Gastrocnemius medialis (tissue), 4 donors: ENCODE measurements at regions not wholly inside any gene's neighbourhood (a gene's known extent, or its start where the extent isn't known, plus 50 kb on each side); places are given as distances from the start of the nearest gene placed in this dataset.

ENCODE experiments used
- CTCF ChIP-seq, 5 experiments: fragments of 450-650 bp in 3 of 5; fragments of 200-600 bp in 2 of 5; sonication (generic) in 2 of 5; IDR thresholded peaks in 4 of 5; conservative IDR thresholded peaks in 1 of 5; 1 replicate in 4 of 5; 2 replicates in 1 of 5; pipeline ENCODE4 v1.5.1; 2016 to 2019; ENCODE audit warnings: antibody characterized with exemption in 5 of 5, mild to moderate bottlenecking in 3 of 5, moderate library complexity in 3 of 5
- POLR2A ChIP-seq, 2 donors: fragments of 450-650 bp; IDR thresholded peaks; one replicate each; pipeline ENCODE4 v1.6.1; 2017; ENCODE audit warnings: antibody characterized with exemption in 2 of 2, mild to moderate bottlenecking in 2 of 2, moderate library complexity in 2 of 2

GRCh38 chr3:153503873-153504272, 341.8 kb downstream of the RAP2B start:
- TF ChIP-seq CTCF (IDR thresholded peaks at IDR 0.05 in 4 of 5, conservative IDR thresholded peaks at IDR 0.05 in 1 of 5) (no peak), POLR2A (IDR thresholded peaks at IDR 0.05) (no peak)
